ENCODE measurements at regions not wholly inside any gene's neighbourhood (a gene's known extent, or its start where the extent isn't known, plus 50 kb on each side); places are given as distances from the start of the nearest gene placed in this dataset.

- Histone ChIP-seq H3K27ac (ENCODE audit: low read length) (no peak overlapping the region), H3K36me3 (ENCODE audit: control insufficient read depth, insufficient read depth, low read length) (no peaks in the 10 kb centered on the region), H3K4me3 (ENCODE audit: low read depth in 2 of 2, low read length in 2 of 2) (no peak overlapping the region), H3K27me3 (ENCODE audit: control insufficient read depth, insufficient read depth, low read length) (no peaks in the 10 kb centered on the region), H3K4me1 (ENCODE audit: control insufficient read depth, insufficient read depth, low read length) (no peaks in the 10 kb centered on the region), H3K9me3 (ENCODE audit: control insufficient read depth, insufficient read depth, low read depth, low read length) (no peaks in the 10 kb centered on the region)
- ATAC-seq (no peak), DNase-seq (ENCODE audit: low read depth, low spot score) (no peak)
- TF ChIP-seq TCF7L2 (IDR thresholded peaks at IDR 0.05; ENCODE audit: low read depth, low read length) (no peak), REST (IDR thresholded peaks at IDR 0.05; ENCODE audit: insufficient read depth in 1 of 2, low read depth in 2 of 2, low read length in 1 of 2) (no peak), CTCF (IDR thresholded peaks at IDR 0.05) (no peak), SIN3A (IDR thresholded peaks at IDR 0.05; ENCODE audit: borderline replicate concordance, insufficient read depth, low read depth, low read length) (no peak), POLR2AphosphoS5 (IDR thresholded peaks at IDR 0.05; ENCODE audit: low read depth, low read length) (no peak)
- intact Hi-C loops (cut with micrococcal nuclease; ENCODE audit: unreplicated experiment), result no loop called here
- ChIA-PET CTCF (no interaction called here), POLR2A (no interaction called here)
- in situ Hi-C loops (cut with HindIII; ENCODE audit: low pct_unique_long_range_greater_than_20kb, low sequenced_read_pairs), result no loop called here
- BruUV-seq (replicated peaks), result no TSS peak
Measured at GRCh38 chr3:88221726-88222125, 72.0 kb downstream of the C3orf38 start.

GRCh38 chr3:88222343-88222742 is 72.6 kb downstream of the C3orf38 start:
- ChIA-PET POLR2A (no interaction called here), CTCF (no interaction called here)
- Histone ChIP-seq H3K4me1 (ENCODE audit: control insufficient read depth, insufficient read depth, low read length) (no peaks in the 10 kb centered on the region), H3K27me3 (ENCODE audit: control insufficient read depth, insufficient read depth, low read length) (no peaks in the 10 kb centered on the region), H3K36me3 (ENCODE audit: control insufficient read depth, insufficient read depth, low read length) (no peaks in the 10 kb centered on the region), H3K4me3 (ENCODE audit: low read depth in 2 of 2, low read length in 2 of 2) (no peak overlapping the region), H3K27ac (ENCODE audit: low read length) (no peak overlapping the region), H3K9me3 (ENCODE audit: control insufficient read depth, insufficient read depth, low read depth, low read length) (no peaks in the 10 kb centered on the region)
- TF ChIP-seq REST (IDR thresholded peaks at IDR 0.05; ENCODE audit: insufficient read depth in 1 of 2, low read depth in 2 of 2, low read length in 1 of 2) (no peak), POLR2AphosphoS5 (IDR thresholded peaks at IDR 0.05; ENCODE audit: low read depth, low read length) (no peak), TCF7L2 (IDR thresholded peaks at IDR 0.05; ENCODE audit: low read depth, low read length) (no peak), CTCF (IDR thresholded peaks at IDR 0.05) (no peak), SIN3A (IDR thresholded peaks at IDR 0.05; ENCODE audit: borderline replicate concordance, insufficient read depth, low read depth, low read length) (no peak)
- BruUV-seq (replicated peaks), result no TSS peak
- DNase-seq (ENCODE audit: low read depth, low spot score) (no peak), ATAC-seq (no peak)
- in situ Hi-C loops (cut with HindIII; ENCODE audit: low pct_unique_long_range_greater_than_20kb, low sequenced_read_pairs) (no loop called here), intact Hi-C loops (cut with micrococcal nuclease; ENCODE audit: unreplicated experiment) (no loop called here)

Data from Panc1 (cell line).